Neural cell (in vitro differentiated cells): ENCODE measurements at regions not wholly inside any gene's neighbourhood (a gene's known extent, or its start where the extent isn't known, plus 50 kb on each side); places are given as distances from the start of the nearest gene placed in this dataset.

ENCODE experiments used
- H2AFZ ChIP-seq: fragments of 200-600, 300-800 bp; sonication (generic), shearing (Covaris generic); 2 replicates; pipeline ENCODE4 v1.6.0; 2014; ENCODE audit warnings: low read depth, mild to moderate bottlenecking, antibody characterized with exemption, low read length, moderate library complexity
- H3F3A ChIP-seq: fragments of 200-600 bp; shearing (Covaris generic); 2 replicates; pipeline ENCODE4 v1.6.1; 2016; ENCODE audit warnings: mild to moderate bottlenecking, moderate library complexity, mixed read lengths, antibody characterized with exemption, low read length; ENCODE audit not compliant: insufficient read depth, poor library complexity, severe bottlenecking
- H3K27ac ChIP-seq: fragments of 200-600, 300-800 bp; sonication (generic), shearing (Covaris generic); 2 replicates; pipeline ENCODE4 v1.5.1; 2014; ENCODE audit warnings: mild to moderate bottlenecking, low read length, moderate library complexity
- H3K27me3 ChIP-seq: fragments of 300-800, 200-600 bp; sonication (generic), shearing (Covaris generic); 2 replicates; pipeline ENCODE4 v1.6.0; 2014; ENCODE audit warnings: mild to moderate bottlenecking, low read depth, low read length, moderate library complexity; ENCODE audit not compliant: insufficient read depth
- H3K36me3 ChIP-seq: fragments of 300-800, 200-600 bp; sonication (generic), shearing (Covaris generic); 2 replicates; pipeline ENCODE4 v1.5.1; 2014; ENCODE audit warnings: mild to moderate bottlenecking, antibody characterized with exemption, low read length, moderate library complexity; ENCODE audit not compliant: insufficient read depth
- H3K4me2 ChIP-seq: fragments of 300-800, 200-600 bp; sonication (generic), shearing (Covaris generic); 2 replicates; pipeline ENCODE4 v1.6.0; 2014; ENCODE audit warnings: mild to moderate bottlenecking, low read length
- H3K4me3 ChIP-seq: fragments of 300-800, 200-600 bp; sonication (generic), shearing (Covaris generic); 2 replicates; pipeline ENCODE4 v1.5.1; 2014; ENCODE audit warnings: mild to moderate bottlenecking, low read length, moderate library complexity
- H3K79me2 ChIP-seq: fragments of 200-600 bp; shearing (Covaris generic); replicated peaks from 2 replicates; pipeline ENCODE4 v1.6.0; 2014; ENCODE audit warnings: mild to moderate bottlenecking, low read length, moderate library complexity; ENCODE audit not compliant: insufficient read depth
- H3K9ac ChIP-seq: fragments of 300-800, 200-600 bp; sonication (generic), shearing (Covaris generic); 2 replicates; pipeline ENCODE4 v1.6.1; 2016; ENCODE audit warnings: mild to moderate bottlenecking, low read length, mixed read lengths
- H3K9me2 ChIP-seq: fragments of 200-600 bp; shearing (Covaris generic); 2 replicates; pipeline ENCODE4 v1.6.1; 2016; ENCODE audit warnings: mild to moderate bottlenecking, low read length, mixed read lengths; ENCODE audit not compliant: insufficient read depth
- H3K9me3 ChIP-seq: fragments of 200-600, 300-800 bp; sonication (generic), shearing (Covaris generic); 2 replicates; pipeline ENCODE4 v1.6.1; 2016; ENCODE audit warnings: mild to moderate bottlenecking, mixed run types, low read length, moderate library complexity, mixed read lengths
- H4K20me1 ChIP-seq: fragments of 200-600 bp; shearing (Covaris generic); 2 replicates; pipeline ENCODE4 v1.6.1; 2016; ENCODE audit warnings: mild to moderate bottlenecking, mixed run types; ENCODE audit not compliant: insufficient read depth
- CTCF ChIP-seq: fragments of 450-650 bp; IDR thresholded peaks from 2 replicates; pipeline ENCODE4 v1.5.1; 2014; ENCODE audit warnings: antibody characterized with exemption, mild to moderate bottlenecking, moderate library complexity; ENCODE audit not compliant: poor library complexity, severe bottlenecking
- EP300 ChIP-seq: fragments of 450-650 bp; conservative IDR thresholded peaks from 2 replicates; pipeline ENCODE4 v1.6.1; 2014; ENCODE audit warnings: antibody characterized with exemption, mild to moderate bottlenecking, moderate library complexity; ENCODE audit not compliant: poor library complexity, severe bottlenecking
- EZH2 ChIP-seq: fragments of 200-600, 300-800 bp; shearing (Covaris generic), sonication (generic); IDR thresholded peaks from 2 replicates; pipeline ENCODE4 v1.6.1; 2014; ENCODE audit warnings: antibody characterized with exemption, low read length, borderline replicate concordance, mild to moderate bottlenecking; ENCODE audit not compliant: insufficient read depth, poor library complexity, severe bottlenecking
- MXI1 ChIP-seq: fragments of 450-650 bp; conservative IDR thresholded peaks from 2 replicates; pipeline ENCODE4 v1.6.1; 2014; ENCODE audit warnings: antibody characterized with exemption, mild to moderate bottlenecking; ENCODE audit not compliant: poor library complexity, severe bottlenecking
- POLR2AphosphoS5 ChIP-seq: IDR thresholded peaks from 2 replicates; pipeline ENCODE4 v1.6.1; 2012
- RAD21 ChIP-seq: fragments of 450-650 bp; conservative IDR thresholded peaks from 2 replicates; pipeline ENCODE4 v1.6.1; 2014; ENCODE audit warnings: antibody characterized with exemption, mild to moderate bottlenecking, moderate library complexity
- REST ChIP-seq: IDR thresholded peaks from 2 replicates; pipeline ENCODE4 v1.6.1; 2012; ENCODE audit warnings: borderline replicate concordance
- SMC3 ChIP-seq: fragments of 450-650 bp; conservative IDR thresholded peaks from 2 replicates; pipeline ENCODE4 v1.6.1; 2014; ENCODE audit warnings: antibody characterized with exemption, mild to moderate bottlenecking, moderate library complexity; ENCODE audit not compliant: poor library complexity
- TAF1 ChIP-seq: IDR thresholded peaks from 2 replicates; pipeline ENCODE4 v1.6.1; 2012; ENCODE audit warnings: low read depth

GRCh38 chr6:22099231-22099630 is 197.6 kb downstream of the PRL start:
- H3K79me2 ChIP-seq = no peaks in the 10 kb centered on the region
- H4K20me1 ChIP-seq = no peaks in the 10 kb centered on the region
- no peaks in the 10 kb centered on the region for H3K27me3 ChIP-seq
- H3K9me3 ChIP-seq = no peaks in the 10 kb centered on the region
- H3F3A ChIP-seq = no peaks in the 10 kb centered on the region
- no peak overlapping the region for H3K4me3 ChIP-seq
- H3K4me2 ChIP-seq = no peak overlapping the region
- no peaks in the 10 kb centered on the region for H3K9me2 ChIP-seq
- H3K9ac ChIP-seq = no peak overlapping the region
- no peaks in the 10 kb centered on the region for H3K36me3 ChIP-seq
- H2AFZ ChIP-seq = no peak overlapping the region
- TF ChIP-seq REST (no peak), POLR2AphosphoS5 (no peak), CTCF (no peak), EP300 (no peak), TAF1 (no peak), SMC3 (no peak), RAD21 (no peak), EZH2 (no peak), MXI1 (no peak)
- no peak overlapping the region for H3K27ac ChIP-seq

GRCh38 chr6:22099923-22100322 is 196.9 kb downstream of the PRL start:
- H3K36me3 ChIP-seq = no peaks in the 10 kb centered on the region
- no peaks in the 10 kb centered on the region for H3K9me3 ChIP-seq
- no peaks in the 10 kb centered on the region for H4K20me1 ChIP-seq
- H2AFZ ChIP-seq = no peak overlapping the region
- no peak overlapping the region for H3K27ac ChIP-seq
- no peak overlapping the region for H3K4me3 ChIP-seq
- H3F3A ChIP-seq = no peaks in the 10 kb centered on the region
- H3K27me3 ChIP-seq = no peaks in the 10 kb centered on the region
- no peaks in the 10 kb centered on the region for H3K9me2 ChIP-seq
- no peaks in the 10 kb centered on the region for H3K79me2 ChIP-seq
- TF ChIP-seq EP300 = no peak
- no peak for TF ChIP-seq MXI1
- TF ChIP-seq TAF1 = no peak
- no peak for TF ChIP-seq SMC3
- TF ChIP-seq RAD21 = no peak
- no peak for TF ChIP-seq REST
- no peak for TF ChIP-seq POLR2AphosphoS5
- no peak overlapping the region for H3K9ac ChIP-seq
- no peak overlapping the region for H3K4me2 ChIP-seq
